Activated CD8-positive, alpha-beta memory T cell treated with anti-CD3 and anti-CD28 coated beads for 36 hours (primary cell): ENCODE measurements at regions not wholly inside any gene's neighbourhood (a gene's known extent, or its start where the extent isn't known, plus 50 kb on each side); places are given as distances from the start of the nearest gene placed in this dataset.
"Not testable (repeated sequence)": the region's sequence is repeated elsewhere in the genome, so short reads cannot be mapped to it uniquely, and the experiment has no call there.

Experiments used
- CTCF ChIA-PET: fragments of 350-600 bp; sonication (Branson Sonifier 250); formaldehyde crosslinking; loops from one replicate; lab custom pipeline; 2021; ENCODE audit warnings: antibody characterized with exemption; lab: Charles Lee
- POLR2A ChIA-PET: fragments of 350-600 bp; sonication (Branson Sonifier 250); formaldehyde crosslinking; loops from one replicate; lab custom pipeline; 2021; ENCODE audit warnings: antibody characterized with exemption; lab: Charles Lee

DNA sequence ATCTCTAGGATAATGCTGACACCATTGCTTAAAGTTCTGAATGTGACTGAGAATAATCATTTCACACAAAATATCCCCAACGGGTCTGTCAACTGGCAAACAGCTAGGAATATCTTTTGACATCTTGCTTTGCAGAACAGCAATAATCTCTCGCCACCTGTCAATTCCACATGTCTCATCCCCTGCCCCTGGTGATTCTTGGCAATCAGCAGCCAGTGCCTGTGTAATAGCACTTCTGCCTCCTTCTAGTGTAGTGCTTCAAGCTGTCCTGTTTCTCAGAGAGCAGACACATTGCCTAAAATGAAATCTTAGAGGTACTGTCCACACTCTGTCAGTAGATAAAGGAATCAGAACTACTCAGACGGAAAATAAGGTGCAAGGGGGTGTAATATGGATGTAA, 984.4 kb downstream of the LTN1 start:
- CTCF ChIA-PET, POLR2A ChIA-PET: not testable (repeated sequence)

DNA sequence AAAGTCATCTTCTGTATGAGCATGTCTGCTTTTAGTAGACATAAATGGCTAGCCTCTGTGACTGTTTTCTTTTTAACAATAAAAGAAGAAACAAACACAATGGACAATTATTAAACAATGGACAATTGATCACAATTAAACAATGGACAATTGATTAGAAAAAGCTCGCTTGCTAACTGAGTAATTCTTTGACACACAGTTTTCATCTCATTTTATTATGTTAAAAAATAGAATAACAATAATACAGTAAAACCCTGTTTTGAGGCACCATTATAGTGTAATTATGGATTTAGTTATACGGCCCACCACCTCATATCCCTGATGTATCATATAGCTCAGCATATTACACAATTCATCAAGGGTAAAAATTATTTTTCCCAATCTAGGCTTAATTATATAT, 989.0 kb downstream of the LTN1 start:
- POLR2A ChIA-PET, CTCF ChIA-PET: not testable (repeated sequence)

- CTCF ChIA-PET = not testable (repeated sequence)
Measured at GRCh38 chr21:27996906-27997305, 995.8 kb downstream of the LTN1 start.

DNA sequence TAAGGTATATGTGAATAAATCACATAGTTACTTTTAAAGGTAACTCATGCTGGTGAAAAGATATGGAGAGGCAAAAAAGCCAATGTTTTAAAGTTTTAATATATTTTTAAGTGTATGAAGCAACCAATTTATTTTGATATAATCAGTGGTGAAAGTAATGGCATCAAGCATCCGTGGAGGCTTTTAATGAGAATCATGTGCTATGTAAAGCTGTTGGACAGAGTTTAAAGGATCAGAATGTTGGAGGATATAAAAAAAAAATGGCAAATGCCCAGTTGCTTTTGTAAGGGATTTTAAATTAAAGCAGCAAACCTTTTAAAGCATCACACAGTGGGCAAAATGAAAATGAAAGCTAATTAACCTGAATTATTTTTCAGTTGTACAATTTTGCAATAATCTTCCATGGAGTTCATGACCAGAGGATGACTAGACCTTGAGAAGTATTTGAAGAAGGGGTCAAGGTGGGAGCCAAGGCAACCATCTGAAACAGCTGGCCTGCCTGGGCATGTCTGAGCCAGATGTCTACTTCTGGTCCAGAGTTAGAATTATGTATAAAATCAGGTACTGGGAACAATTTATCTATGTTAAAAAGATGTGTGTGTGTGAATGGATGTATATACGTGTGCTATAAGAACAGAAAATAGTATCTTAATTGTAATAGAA, 1007.9 kb downstream of the LTN1 start:
- POLR2A ChIA-PET, CTCF ChIA-PET: not testable (repeated sequence)

More at GRCh38 chr21:27996906-27997305, 995.8 kb downstream of the LTN1 start:
- POLR2A ChIA-PET = not testable (repeated sequence)

DNA sequence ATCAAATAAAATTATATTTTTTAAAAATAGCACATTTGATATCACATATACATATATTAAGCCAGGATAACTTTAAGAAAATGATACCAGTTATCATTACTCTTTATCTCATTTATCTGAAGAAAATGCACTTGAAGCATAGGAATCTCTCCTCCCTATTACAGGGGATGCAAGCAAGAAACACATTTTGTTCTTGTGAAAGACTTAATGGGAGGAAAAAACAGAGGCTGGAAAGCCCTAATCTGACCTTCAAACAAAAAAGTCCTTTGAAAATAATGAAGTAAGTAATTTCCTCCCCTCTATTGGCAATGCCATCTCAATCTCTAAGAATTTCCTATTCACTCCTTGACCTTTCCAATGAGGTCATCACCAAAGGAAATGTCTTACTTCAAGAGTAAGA, 1012.6 kb upstream of the ADAMTS5 start:
- CTCF ChIA-PET, POLR2A ChIA-PET: not testable (repeated sequence)

GRCh38 chr21:27975514-27975913, 1008.6 kb upstream of the ADAMTS5 start:
- ChIA-PET CTCF (no interaction called here), POLR2A (no interaction called here)

- POLR2A ChIA-PET = not testable (repeated sequence)
Measured at GRCh38 chr21:27974152-27974551, 1007.3 kb upstream of the ADAMTS5 start.

DNA sequence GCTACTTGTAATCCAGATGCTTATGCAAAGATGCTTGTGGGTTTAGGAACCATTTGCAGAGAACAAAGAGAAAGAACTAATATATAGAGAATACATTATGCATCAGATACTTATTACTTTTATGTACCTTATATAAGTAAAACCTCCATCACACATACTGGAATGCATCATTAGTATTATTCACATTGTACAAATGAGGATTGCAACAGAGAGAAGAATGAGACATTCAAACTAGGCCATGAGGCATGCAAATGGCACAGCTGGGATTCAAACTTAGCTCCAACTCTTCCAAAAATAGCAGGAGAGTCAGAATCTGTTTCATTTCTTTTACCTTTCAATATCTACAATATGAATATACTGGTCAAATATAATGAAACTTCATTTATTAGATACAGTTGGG, 1001.4 kb upstream of the ADAMTS5 start:
- POLR2A ChIA-PET = not testable (repeated sequence)

More at GRCh38 chr21:27974152-27974551, 1007.3 kb upstream of the ADAMTS5 start:
- CTCF ChIA-PET = not testable (repeated sequence)

GRCh38 chr21:27954543-27955165, 987.8 kb upstream of the ADAMTS5 start:
- ChIA-PET CTCF (no interaction called here), POLR2A (no interaction called here)

More for the DNA sequence above, 1001.4 kb upstream of the ADAMTS5 start:
- CTCF ChIA-PET = not testable (repeated sequence)

- POLR2A ChIA-PET = no interaction called here
- CTCF ChIA-PET = no interaction called here
Measured at GRCh38 chr21:27953340-27954045, 986.6 kb upstream of the ADAMTS5 start.

GRCh38 chr21:27949093-27949492, 982.2 kb upstream of the ADAMTS5 start:
- POLR2A ChIA-PET = not testable (repeated sequence)
- CTCF ChIA-PET = interaction anchor here (0.7 kb wide), 1 partner anchor 265 kb away, joined by 3 read pairs; no protein-coding TSS in a partner anchor

DNA sequence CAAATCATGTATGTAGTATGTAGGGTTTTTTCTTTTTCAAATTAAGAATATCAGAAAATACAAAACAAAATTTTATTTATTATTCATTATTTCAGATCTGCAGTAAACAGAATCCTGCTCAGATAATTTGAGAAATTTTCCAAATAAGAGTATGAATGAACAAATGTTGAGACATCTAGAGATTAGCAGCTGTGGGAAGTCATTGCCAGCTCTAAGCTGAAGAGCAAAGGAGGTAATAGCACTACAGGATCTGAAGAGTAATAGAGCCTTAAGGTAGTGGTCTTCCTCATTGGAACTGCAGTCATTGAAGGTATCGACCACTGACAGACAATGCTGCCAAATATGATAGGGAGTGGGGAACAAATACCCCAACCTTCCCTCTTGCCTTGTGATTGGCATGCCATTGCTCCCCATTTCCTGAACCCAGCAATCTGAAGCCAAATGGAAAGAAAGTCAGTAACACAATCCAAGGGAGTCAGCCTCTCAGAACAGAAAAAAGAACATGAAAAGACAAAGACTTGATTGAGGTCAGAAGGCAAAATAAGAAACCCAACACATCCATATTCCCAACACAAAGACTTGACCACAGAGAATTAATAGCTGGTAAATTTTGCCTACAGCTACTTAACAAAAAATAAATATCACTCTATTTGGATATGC, 963.4 kb upstream of the ADAMTS5 start:
- POLR2A ChIA-PET, CTCF ChIA-PET: not testable (repeated sequence)

GRCh38 chr21:27929179-27929578, 962.3 kb upstream of the ADAMTS5 start:
- CTCF ChIA-PET, POLR2A ChIA-PET: not testable (repeated sequence)

DNA sequence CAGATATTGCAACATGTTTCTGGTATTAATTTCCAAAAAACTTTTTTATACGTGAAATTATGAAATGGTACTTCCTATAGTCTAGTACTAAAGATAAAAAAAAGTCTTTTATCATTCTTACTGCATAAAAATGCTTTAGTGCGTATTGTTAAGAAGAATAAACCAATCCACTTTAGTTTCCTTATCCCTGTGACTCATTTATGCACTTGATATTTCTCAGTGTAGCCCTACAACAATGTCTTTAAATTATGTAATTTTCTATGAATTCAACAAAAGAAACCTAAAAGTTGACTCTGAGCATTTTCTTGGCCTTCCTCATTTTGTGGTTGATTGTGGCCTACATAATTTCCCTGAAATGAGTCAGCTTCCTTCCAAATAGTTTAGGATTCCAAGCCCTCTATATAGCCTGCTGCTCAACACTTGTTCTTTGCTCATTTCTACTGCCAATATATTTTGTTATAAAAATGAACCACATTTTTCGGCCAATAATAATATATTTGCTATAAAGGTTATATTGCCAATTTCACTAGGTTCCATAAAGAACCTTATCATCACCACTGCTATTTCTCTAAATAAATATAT, 961.7 kb upstream of the ADAMTS5 start:
- POLR2A ChIA-PET = not testable (repeated sequence)

GRCh38 chr21:27921421-27921820, 954.5 kb upstream of the ADAMTS5 start:
- CTCF ChIA-PET = not testable (repeated sequence)

More for the DNA sequence above, 961.7 kb upstream of the ADAMTS5 start:
- CTCF ChIA-PET = not testable (repeated sequence)

DNA sequence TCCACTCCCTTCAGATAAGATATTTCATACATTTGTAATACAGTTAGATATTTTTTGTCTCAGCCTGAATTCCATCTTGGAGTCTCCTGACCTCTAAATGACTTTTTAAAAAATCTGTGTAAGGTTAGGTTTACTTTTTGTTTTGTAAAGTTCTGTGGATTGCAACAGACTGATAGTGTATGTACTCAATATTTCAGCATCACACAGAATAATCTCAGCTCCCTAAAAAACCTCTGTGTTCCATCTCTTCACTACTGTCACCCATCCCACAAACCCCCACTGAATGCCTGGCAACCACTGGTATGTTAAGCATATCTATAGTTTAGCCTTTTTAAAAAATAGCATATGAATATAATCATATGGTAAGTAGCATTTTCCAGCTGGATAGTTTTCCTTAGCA, 951.1 kb upstream of the ADAMTS5 start:
- POLR2A ChIA-PET, CTCF ChIA-PET: not testable (repeated sequence)

More at GRCh38 chr21:27921421-27921820, 954.5 kb upstream of the ADAMTS5 start:
- POLR2A ChIA-PET = not testable (repeated sequence)

DNA sequence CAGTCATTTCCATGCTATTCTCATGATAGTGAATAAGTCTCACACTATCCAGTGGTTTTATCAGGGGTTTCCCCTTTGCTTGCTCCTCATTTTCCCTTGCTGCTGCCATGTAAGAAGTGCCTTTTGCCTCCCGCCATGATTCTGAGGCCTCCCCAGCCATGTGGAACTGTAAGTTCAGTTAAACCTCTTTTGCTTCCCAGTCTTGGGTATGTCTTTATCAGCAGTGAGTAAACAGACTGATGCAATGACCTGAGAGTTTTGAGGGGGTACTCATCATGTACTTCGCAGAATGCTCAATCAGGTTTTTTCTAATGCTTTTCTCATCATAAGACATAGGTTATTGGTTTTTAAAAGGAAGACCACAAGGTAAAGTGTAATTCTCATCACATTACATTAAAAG, 949.4 kb upstream of the ADAMTS5 start:
- CTCF ChIA-PET, POLR2A ChIA-PET: not testable (repeated sequence)

GRCh38 chr21:27912133-27912532, 945.2 kb upstream of the ADAMTS5 start:
- POLR2A ChIA-PET, CTCF ChIA-PET: not testable (repeated sequence)

- POLR2A ChIA-PET, CTCF ChIA-PET: not testable (repeated sequence)
Measured at GRCh38 chr21:27909487-27909886, 942.6 kb upstream of the ADAMTS5 start.

DNA sequence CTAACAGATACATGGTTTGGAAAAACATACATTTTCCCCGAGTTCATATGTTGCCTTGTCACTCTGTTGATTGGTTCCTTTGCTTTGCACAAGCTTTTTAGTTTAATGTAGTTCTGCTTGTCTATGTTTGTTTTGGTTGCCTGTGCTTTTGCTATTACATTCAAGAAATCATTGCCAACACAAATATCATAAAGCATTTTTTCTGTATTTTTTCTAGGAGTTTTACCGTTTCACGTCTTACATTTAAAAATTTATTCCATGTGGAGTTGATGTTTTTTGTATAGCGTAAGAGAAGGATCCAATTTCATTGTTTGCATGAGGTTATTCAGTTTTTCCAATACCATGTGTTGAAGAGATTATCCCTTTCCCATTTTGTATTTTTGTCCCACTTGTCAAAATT, 941.9 kb upstream of the ADAMTS5 start:
- POLR2A ChIA-PET, CTCF ChIA-PET: not testable (repeated sequence)
